Posterior cingulate gyrus (tissue), 11 donors: ENCODE measurements at regions not wholly inside any gene's neighbourhood (a gene's known extent, or its start where the extent isn't known, plus 50 kb on each side); places are given as distances from the start of the nearest gene placed in this dataset.
"Not testable (repeated sequence)": the region's sequence is repeated elsewhere in the genome, so short reads cannot be mapped to it uniquely, and the experiment has no call there.

Experiments
- DNase-seq, 10 donors: peaks; one replicate each; pipeline versions ENCODE4 v3.0.0 to v3.0.0-alpha.2; 2020 to 2021; ENCODE audit warnings: mixed read lengths in 3 of 10
- intact Hi-C: fragments of 100-400 bp; cut with DNase I; formaldehyde crosslinking; loops from one replicate; pipeline ENCODE4 v1.15.1; 2023

GRCh38 chr2:87611956-87612355 lies 135.9 kb upstream of the PLGLB2 start:
- intact Hi-C loops, DNase-seq: not testable (repeated sequence)

GRCh38 chr2:87614829-87615434 lies 133.0 kb upstream of the PLGLB2 start:
- intact Hi-C loops, result not testable (repeated sequence)

GRCh38 chr2:87619121-87619520 lies 128.8 kb upstream of the PLGLB2 start:
- DNase-seq, intact Hi-C loops: not testable (repeated sequence)

More at GRCh38 chr2:87614829-87615434, 133.0 kb upstream of the PLGLB2 start:
- DNase-seq, result not testable (repeated sequence)

- intact Hi-C loops, DNase-seq: not testable (repeated sequence)
These were observed 126.7 kb upstream of the PLGLB2 start for GRCh38 chr2:87621139-87621538.

- DNase-seq, intact Hi-C loops: not testable (repeated sequence)
These were observed 125.2 kb upstream of the PLGLB2 start for GRCh38 chr2:87622720-87623119.

GRCh38 chr2:87629491-87630458 lies 118.1 kb upstream of the PLGLB2 start:
- DNase-seq, intact Hi-C loops: not testable (repeated sequence)

- intact Hi-C loops, DNase-seq: not testable (repeated sequence)
These were observed 117.0 kb upstream of the PLGLB2 start for GRCh38 chr2:87630892-87631291.

- intact Hi-C loops, DNase-seq: not testable (repeated sequence)
These were observed 116.5 kb upstream of the PLGLB2 start for GRCh38 chr2:87631402-87631801.

- DNase-seq, intact Hi-C loops: not testable (repeated sequence)
These were observed 114.5 kb upstream of the PLGLB2 start for GRCh38 chr2:87633287-87633963.

- intact Hi-C loops, DNase-seq: not testable (repeated sequence)
These were observed 113.8 kb upstream of the PLGLB2 start for GRCh38 chr2:87634106-87634505.

GRCh38 chr2:87634971-87635650 lies 112.8 kb upstream of the PLGLB2 start:
- DNase-seq, result peak in 1 of 10 donors; percentile 77

GRCh38 chr2:87636246-87636645 lies 111.6 kb upstream of the PLGLB2 start:
- peak in 1 of 10 donors; percentile 52 for DNase-seq
- intact Hi-C loops, result not testable (repeated sequence)

More at GRCh38 chr2:87634971-87635650, 112.8 kb upstream of the PLGLB2 start:
- intact Hi-C loops, result not testable (repeated sequence)

GRCh38 chr2:87636735-87637134 lies 111.2 kb upstream of the PLGLB2 start:
- intact Hi-C loops, result not testable (repeated sequence)
- peak in 2 of 10 donors; percentile 14 to 70 for DNase-seq

- peak in 9 of 10 donors; percentile 14 to 89 (median 50) for DNase-seq
- intact Hi-C loops, result not testable (repeated sequence)
These were observed 110.5 kb upstream of the PLGLB2 start for GRCh38 chr2:87637249-87637990.

GRCh38 chr2:87638114-87638807 lies 109.6 kb upstream of the PLGLB2 start:
- DNase-seq, intact Hi-C loops: not testable (repeated sequence)

GRCh38 chr2:87638872-87639271 lies 109.0 kb upstream of the PLGLB2 start:
- DNase-seq, intact Hi-C loops: not testable (repeated sequence)

- intact Hi-C loops, result not testable (repeated sequence)
- peak in 1 of 10 donors; percentile 16 for DNase-seq
These were observed 108.0 kb upstream of the PLGLB2 start for GRCh38 chr2:87639801-87640440.

- peak in 1 of 10 donors; percentile 27 for DNase-seq
These were observed 106.8 kb upstream of the PLGLB2 start for GRCh38 chr2:87640961-87641563.

More at GRCh38 chr2:87640961-87641563, 106.8 kb upstream of the PLGLB2 start:
- intact Hi-C loops, result not testable (repeated sequence)
